GM12878 (cell line): ENCODE measurements at regions not wholly inside any gene's neighbourhood (a gene's known extent, or its start where the extent isn't known, plus 50 kb on each side); places are given as distances from the start of the nearest gene placed in this dataset.

Experiments
- ATAC-seq: fragments of 200-7000 bp; cut with Tn5 transposase; 3 replicates; pipeline ENCODE4 v1.9.1; 2020; ENCODE audit warnings: mild to moderate bottlenecking, moderate library complexity
- BruUV-seq: library from RNA; stranded (reverse); fragments of 400-500 nt; replicated peaks from 2 replicates; lab custom pipeline; 2021; lab: Mats Ljungman, UMichigan
- CTCF ChIA-PET: fragments of 300-600 bp; sonication (Branson Sonifier 250); formaldehyde crosslinking; extraction: SDS; loops from one replicate; lab custom pipeline; 2021; ENCODE audit warnings: inconsistent platforms; lab: Yijun Ruan, JAX
- POLR2A ChIA-PET: fragments of 350-600 bp; formaldehyde crosslinking; extraction: SDS; loops from one replicate; lab custom pipeline; 2021; ENCODE audit warnings: inconsistent platforms; lab: Charles Lee
- RAD21 ChIA-PET: fragments of 300-600 bp; sonication (Branson Sonifier 250); formaldehyde crosslinking; loops from one replicate; lab custom pipeline; 2023; ENCODE audit warnings: antibody characterized with exemption; ENCODE audit not compliant: unreplicated experiment; lab: Charles Lee
- SMC1A ChIA-PET: fragments of 300-600 bp; sonication (Branson Sonifier 250); formaldehyde crosslinking; loops from one replicate; lab custom pipeline; 2023; ENCODE audit not compliant: unreplicated experiment, uncharacterized antibody; lab: Charles Lee
- DNase-seq: peaks from one replicate; pipeline ENCODE4 v3.0.0-alpha.2; 2011; ENCODE audit warnings: low read depth, low spot score
- FAIRE-seq: peaks from 3 replicates; lab custom pipeline; 2011; peaks lifted over from hg19 to GRCh38; lab: Jason Lieb, UNC
- H2AFZ ChIP-seq: 2 replicates; pipeline ENCODE4 v1.6.0; 2011; ENCODE audit warnings: low read depth, low read length, control low read depth; ENCODE audit not compliant: control insufficient read depth
- H3K27ac ChIP-seq: 2 replicates; pipeline ENCODE4 v1.5.1; 2011; ENCODE audit warnings: control low read depth; ENCODE audit not compliant: control insufficient read depth, insufficient read depth
- H3K27me3 ChIP-seq, 2 experiments: replicated peaks in 1 of 2; 2 replicates each; pipeline versions ENCODE4 v1.6.0 to v1.6.1; 2011; ENCODE audit warnings: low read length in 1 of 2; ENCODE audit not compliant: control insufficient read depth in 2 of 2, insufficient read depth in 2 of 2
- H3K36me3 ChIP-seq, 2 experiments: 2 replicates each; pipeline ENCODE4 v1.5.1; 2011; ENCODE audit warnings: low read length in 1 of 2; ENCODE audit not compliant: control insufficient read depth in 2 of 2, insufficient read depth in 2 of 2
- H3K4me1 ChIP-seq: 2 replicates; pipeline ENCODE4 v1.6.1; 2011; ENCODE audit warnings: mild to moderate bottlenecking, low read length, moderate library complexity, mixed read lengths; ENCODE audit not compliant: control insufficient read depth, insufficient read depth
- H3K4me2 ChIP-seq: 2 replicates; pipeline ENCODE4 v1.6.0; 2011; ENCODE audit warnings: control low read depth; ENCODE audit not compliant: control insufficient read depth, insufficient read depth
- H3K4me3 ChIP-seq: fragments of 200-600 bp; sonication (generic); 2 replicates; pipeline ENCODE4 v1.5.1; 2016
- H3K79me2 ChIP-seq: 2 replicates; pipeline ENCODE4 v1.6.0; 2011; ENCODE audit warnings: low read length; ENCODE audit not compliant: control insufficient read depth, insufficient read depth
- H3K9ac ChIP-seq: 2 replicates; pipeline ENCODE4 v1.8.0; 2011; ENCODE audit warnings: low read length, control low read depth, mixed read lengths; ENCODE audit not compliant: control insufficient read depth, insufficient read depth
- H3K9me3 ChIP-seq: replicated peaks from 3 replicates; pipeline ENCODE4 v1.5.1; 2011; ENCODE audit warnings: mild to moderate bottlenecking, low read length; ENCODE audit not compliant: control insufficient read depth, insufficient read depth
- H4K20me1 ChIP-seq: 2 replicates; pipeline ENCODE4 v1.6.0; 2011; ENCODE audit not compliant: control insufficient read depth, insufficient read depth
- CHD4 ChIP-seq: fragments of 200-600 bp; sonication (generic); IDR thresholded peaks from 2 replicates; pipeline ENCODE4 v1.6.1; 2016; ENCODE audit warnings: mild to moderate bottlenecking
- E2F4 ChIP-seq: IDR thresholded peaks from 2 replicates; pipeline ENCODE4 v1.6.1; 2012; ENCODE audit warnings: low read depth, low read length, improper control_type of control experiment
- EZH2 ChIP-seq: IDR thresholded peaks from 2 replicates; pipeline ENCODE4 v1.6.1; 2012; ENCODE audit warnings: low read depth, mild to moderate bottlenecking, control low read depth, inconsistent platforms, low read length, borderline replicate concordance; ENCODE audit not compliant: control insufficient read depth
- KAT2A ChIP-seq: conservative IDR thresholded peaks from 2 replicates; pipeline ENCODE4 v1.6.1; 2011; ENCODE audit warnings: low read depth, low read length; ENCODE audit not compliant: control insufficient read depth
- NFIC ChIP-seq: IDR thresholded peaks from 2 replicates; pipeline ENCODE4 v1.6.1; 2012; ENCODE audit warnings: low read depth, mild to moderate bottlenecking, inconsistent platforms, low read length, moderate library complexity
- NR2C2 ChIP-seq: IDR thresholded peaks from 2 replicates; pipeline ENCODE4 v1.6.1; 2011; ENCODE audit warnings: borderline replicate concordance, low read depth; ENCODE audit not compliant: control insufficient read depth, insufficient read length
- PRDM15 ChIP-seq: fragments of 450-650 bp; formaldehyde crosslinking; IDR thresholded peaks from 2 replicates; pipeline ENCODE4 v1.4.0; 2020; ENCODE audit warnings: mild to moderate bottlenecking, moderate library complexity
- SUZ12 ChIP-seq: fragments of 200-600 bp; sonication (generic); IDR thresholded peaks from one replicate; pipeline ENCODE4 v1.6.1; 2018; ENCODE audit warnings: antibody characterized with exemption, mild to moderate bottlenecking; ENCODE audit not compliant: unreplicated experiment
- TBL1XR1 ChIP-seq: IDR thresholded peaks from 2 replicates; pipeline ENCODE4 v1.6.1; 2012; ENCODE audit warnings: low read depth, low read length, improper control_type of control experiment
- ZBED1 ChIP-seq: IDR thresholded peaks from 2 replicates; pipeline ENCODE4 v1.6.1; 2016; ENCODE audit warnings: borderline replicate concordance
- ZBTB33 ChIP-seq: fragments of 450-650 bp; IDR thresholded peaks from 2 replicates; pipeline ENCODE4 v1.6.1; 2017; ENCODE audit warnings: mild to moderate bottlenecking
- WGBS: methylation state at CpG from one replicate; pipeline ENCODE4 v1.1.6; 2016; ENCODE audit warnings: low lambda C conversion rate; ENCODE audit not compliant: insufficient replicate concordance, insufficient coverage; ENCODE audit errors: missing lambda C conversion rate; 5-methylcytosine and 5-hydroxymethylcytosine counted together
- in situ Hi-C: fragments of 300-500 bp; cut with MboI; formaldehyde crosslinking; loops from 9 replicates; pipeline ENCODE4 v1.14.3; 2018; ENCODE audit warnings: mixed read lengths
- intact Hi-C: fragments of 100-400 bp; cut with micrococcal nuclease; formaldehyde crosslinking; loops from one replicate; pipeline ENCODE4 v1.14.2; 2022; ENCODE audit not compliant: unreplicated experiment

- no peak overlapping the region for H3K27ac ChIP-seq
- no TSS peak for BruUV-seq
- SMC1A ChIA-PET, result no interaction called here
- no peaks in the 10 kb centered on the region for H3K79me2 ChIP-seq
- no peak overlapping the region for H3K9ac ChIP-seq
- no peak for TF ChIP-seq NFIC
- no peak for TF ChIP-seq TBL1XR1
- no peak for TF ChIP-seq NR2C2
- TF ChIP-seq E2F4, result no peak
- no peak for TF ChIP-seq SUZ12
- no peak for TF ChIP-seq ZBED1
- TF ChIP-seq, all 136 proteins: peak for 0
- Histone ChIP-seq H4K20me1 (no peaks in the 10 kb centered on the region), H3K36me3 (no peaks in the 10 kb centered on the region), H3K4me3 (no peak overlapping the region), H3K4me1 (no peaks in the 10 kb centered on the region), H3K27me3 (no peaks in the 10 kb centered on the region), H2AFZ (no peak overlapping the region), H3K4me2 (no peak overlapping the region), H3K9me3 (no peaks in the 10 kb centered on the region)
- FAIRE-seq, result no peak
- no peak for ATAC-seq
- in situ Hi-C loops, result no loop called here
- POLR2A ChIA-PET, result no interaction called here
- 45% methylated on average over 4 of the region's 4 CpGs for WGBS
- CTCF ChIA-PET, result no interaction called here
- intact Hi-C loops, result no loop called here
- DNase-seq, result no peak
- RAD21 ChIA-PET, result no interaction called here
Observed at GRCh38 chr3:72212396-72212795, 427.4 kb upstream of the PROK2 start.

- Histone ChIP-seq H3K9me3 (no peaks in the 10 kb centered on the region), H3K4me1 (no peaks in the 10 kb centered on the region), H3K36me3 (no peaks in the 10 kb centered on the region), H3K9ac (no peak overlapping the region), H3K79me2 (no peaks in the 10 kb centered on the region), H3K27me3 (no peaks in the 10 kb centered on the region; a peak in 1 of 4 replicates), H3K4me3 (no peak overlapping the region), H4K20me1 (no peaks in the 10 kb centered on the region), H3K27ac (no peak overlapping the region), H3K4me2 (no peak overlapping the region), H2AFZ (no peak overlapping the region)
- DNase-seq (no peak), ATAC-seq (no peak), FAIRE-seq (no peak)
- WGBS, result 77% methylated on average over 8 of the region's 8 CpGs
- CTCF ChIA-PET, result no interaction called here
- POLR2A ChIA-PET, result no interaction called here
- no TSS peak for BruUV-seq
- RAD21 ChIA-PET, result no interaction called here
- in situ Hi-C loops, result no loop called here
- SMC1A ChIA-PET, result no interaction called here
- intact Hi-C loops, result no loop called here
- TF ChIP-seq EZH2 (no peak), PRDM15 (CRISPR knock-in tag) (no peak), ZBTB33 (no peak), CHD4 (no peak), KAT2A (no peak)
Observed at GRCh38 chr3:72210261-72210660, 425.3 kb upstream of the PROK2 start.
